Hepatic stellate cell (primary cell): ENCODE measurements at regions not wholly inside any gene's neighbourhood (a gene's known extent, or its start where the extent isn't known, plus 50 kb on each side); places are given as distances from the start of the nearest gene placed in this dataset.

Source experiments
- DNase-seq: peaks from one replicate; pipeline ENCODE4 v3.0.0; 2011; ENCODE audit warnings: low spot score

GRCh38 chr7:109127145-109127544 is 557.5 kb downstream of the DNAJB9 start:
- DNase-seq = no peak

- no peak for DNase-seq
Measured at GRCh38 chr7:109131141-109131540, 561.5 kb downstream of the DNAJB9 start.

- DNase-seq = no peak
Measured at GRCh38 chr7:109136893-109137292, 567.2 kb downstream of the DNAJB9 start.

- DNase-seq = no peak
Measured at GRCh38 chr7:109154748-109155147, 585.1 kb downstream of the DNAJB9 start.

GRCh38 chr7:109158246-109158645 is 588.6 kb downstream of the DNAJB9 start:
- DNase-seq = no peak

- no peak for DNase-seq
Measured at GRCh38 chr7:109176661-109177060, 607.0 kb downstream of the DNAJB9 start.

GRCh38 chr7:109178342-109178741 is 608.7 kb downstream of the DNAJB9 start:
- no peak for DNase-seq

- DNase-seq = no peak
Measured at GRCh38 chr7:109179601-109180000, 609.9 kb downstream of the DNAJB9 start.

GRCh38 chr7:109190766-109191398 is 621.2 kb downstream of the DNAJB9 start:
- no peak for DNase-seq

- DNase-seq = no peak
Measured at GRCh38 chr7:109206196-109206595, 636.5 kb downstream of the DNAJB9 start.

- DNase-seq = no peak
Measured at GRCh38 chr7:109213081-109213480, 643.4 kb downstream of the DNAJB9 start.

- DNase-seq = no peak
Measured at GRCh38 chr7:109215341-109215740, 645.7 kb downstream of the DNAJB9 start.

- DNase-seq = no peak
Measured at GRCh38 chr7:109224100-109224499, 654.4 kb downstream of the DNAJB9 start.

GRCh38 chr7:109226699-109227098 is 657.0 kb downstream of the DNAJB9 start:
- no peak for DNase-seq

- no peak for DNase-seq
Measured at GRCh38 chr7:109235316-109235715, 665.6 kb downstream of the DNAJB9 start.

GRCh38 chr7:109246330-109247077 is 676.8 kb downstream of the DNAJB9 start:
- no peak for DNase-seq

- DNase-seq = no peak
Measured at GRCh38 chr7:109256762-109257560, 687.3 kb downstream of the DNAJB9 start.

- no peak for DNase-seq
Measured at GRCh38 chr7:109259151-109259550, 689.5 kb downstream of the DNAJB9 start.

- no peak for DNase-seq
Measured at GRCh38 chr7:109261781-109262180, 692.1 kb downstream of the DNAJB9 start.

- no peak for DNase-seq
Measured at GRCh38 chr7:109266610-109267009, 696.9 kb downstream of the DNAJB9 start.

- no peak for DNase-seq
Measured at GRCh38 chr7:109276348-109276747, 706.7 kb downstream of the DNAJB9 start.

GRCh38 chr7:109282726-109283125 is 713.1 kb downstream of the DNAJB9 start:
- no peak for DNase-seq

GRCh38 chr7:109284943-109285342 is 715.3 kb downstream of the DNAJB9 start:
- no peak for DNase-seq
